ENCODE measurements at regions not wholly inside any gene's neighbourhood (a gene's known extent, or its start where the extent isn't known, plus 50 kb on each side); places are given as distances from the start of the nearest gene placed in this dataset.

GRCh38 chr5:104198156-104198555, 635.6 kb upstream of the NUDT12 start:
- no peak for TF ChIP-seq REST (IDR thresholded peaks at IDR 0.05; ENCODE audit: insufficient read depth in 1 of 2, low read depth in 2 of 2, low read length in 2 of 2)
- TF ChIP-seq POLR2AphosphoS5 (IDR thresholded peaks at IDR 0.05; ENCODE audit: low read depth, low read length): no peak
- TF ChIP-seq TAF1 (IDR thresholded peaks at IDR 0.05; ENCODE audit: borderline replicate concordance, insufficient read depth, low read length): no peak

All from PFSK-1 (cell line).